Activated B cell treated with CpG ODN at 0.5 μM for 24 hours (primary cell): ENCODE measurements at regions not wholly inside any gene's neighbourhood (a gene's known extent, or its start where the extent isn't known, plus 50 kb on each side); places are given as distances from the start of the nearest gene placed in this dataset.

ENCODE experiments used
- ATAC-seq: fragments of 200-7000 bp; cut with Tn5 transposase; one replicate; pipeline ENCODE4 v1.10.0; 2021; ENCODE audit warnings: low read depth, mild to moderate bottlenecking, moderate library complexity
- CTCF ChIA-PET: fragments of 350-600 bp; sonication (Branson Sonifier 250); formaldehyde crosslinking; loops from one replicate; lab custom pipeline; 2021; ENCODE audit warnings: antibody characterized with exemption; lab: Charles Lee
- POLR2A ChIA-PET: fragments of 350-600 bp; sonication (Branson Sonifier 250); formaldehyde crosslinking; loops from one replicate; lab custom pipeline; 2021; ENCODE audit warnings: antibody characterized with exemption; lab: Charles Lee
- DNase-seq: peaks from one replicate; pipeline ENCODE4 v3.0.0; 2022
- H3K27ac Mint-ChIP-seq: one replicate; pipeline ENCODE4 v1.8.0; 2020; ENCODE audit warnings: mixed read lengths
- H3K27me3 Mint-ChIP-seq: one replicate; pipeline ENCODE4 v1.8.0; 2021; ENCODE audit warnings: mixed read lengths
- H3K36me3 Mint-ChIP-seq: one replicate; pipeline ENCODE4 v1.8.0; 2021; ENCODE audit warnings: low read depth, mixed read lengths
- H3K4me1 Mint-ChIP-seq: one replicate; pipeline ENCODE4 v1.8.0; 2021; ENCODE audit warnings: mixed read lengths
- H3K4me3 Mint-ChIP-seq: one replicate; pipeline ENCODE4 v1.8.0; 2020; ENCODE audit warnings: mild to moderate bottlenecking, mixed read lengths
- H3K9me3 Mint-ChIP-seq: one replicate; pipeline ENCODE4 v1.8.0; 2020; ENCODE audit warnings: mixed read lengths
- CTCF ChIP-seq: fragments of 200-600 bp; IDR thresholded peaks from one replicate; pipeline ENCODE4 v1.8.0; 2022; ENCODE audit warnings: antibody characterized with exemption, mild to moderate bottlenecking
- intact Hi-C: fragments of 100-400 bp; cut with micrococcal nuclease; formaldehyde crosslinking; loops from one replicate; pipeline ENCODE4 v1.15.1; 2024

GRCh38 chr12:61891632-61892031, 368.6 kb upstream of the USP15 start:
- DNase-seq: no peak
- Mint-ChIP-seq H3K27me3 (no peaks in the 10 kb centered on the region), H3K27ac (no peak overlapping the region), H3K4me1 (no peaks in the 10 kb centered on the region), H3K9me3 (peaks cover 2% of the 10 kb centered on the region), H3K4me3 (no peak overlapping the region), H3K36me3 (no peaks in the 10 kb centered on the region)
- ChIA-PET CTCF (no interaction called here), POLR2A (no interaction called here)
- no peak for ATAC-seq
- intact Hi-C loops: no loop called here
- TF ChIP-seq CTCF: no peak

- CTCF ChIA-PET: no interaction called here
- ATAC-seq: no peak
- no peak for TF ChIP-seq CTCF
- DNase-seq: no peak
- H3K27ac Mint-ChIP-seq: no peak overlapping the region
- H3K36me3 Mint-ChIP-seq: no peaks in the 10 kb centered on the region
- no peak overlapping the region for H3K4me3 Mint-ChIP-seq
- H3K9me3 Mint-ChIP-seq: no peaks in the 10 kb centered on the region
- no peaks in the 10 kb centered on the region for H3K4me1 Mint-ChIP-seq
- no peaks in the 10 kb centered on the region for H3K27me3 Mint-ChIP-seq
- POLR2A ChIA-PET: no interaction called here
- intact Hi-C loops: no loop called here
These were observed 366.0 kb upstream of the USP15 start for GRCh38 chr12:61894168-61894567.

GRCh38 chr12:61896436-61896835, 363.8 kb upstream of the USP15 start:
- Mint-ChIP-seq H3K4me1 (no peaks in the 10 kb centered on the region), H3K27me3 (no peaks in the 10 kb centered on the region), H3K36me3 (no peaks in the 10 kb centered on the region), H3K9me3 (peaks cover 5% of the 10 kb centered on the region), H3K27ac (no peak overlapping the region), H3K4me3 (no peak overlapping the region)
- ATAC-seq: no peak
- TF ChIP-seq CTCF: no peak
- no peak for DNase-seq
- intact Hi-C loops: no loop called here
- CTCF ChIA-PET: no interaction called here
- POLR2A ChIA-PET: no interaction called here

- CTCF ChIA-PET: no interaction called here
- no peak for ATAC-seq
These were observed 357.8 kb upstream of the USP15 start for GRCh38 chr12:61902403-61902802.

GRCh38 chr12:61911113-61911512, 349.1 kb upstream of the USP15 start:
- H3K9me3 Mint-ChIP-seq: peaks cover 7% of the 10 kb centered on the region
- no peak for DNase-seq
- intact Hi-C loops: no loop called here
- no peaks in the 10 kb centered on the region for H3K27me3 Mint-ChIP-seq
- H3K27ac Mint-ChIP-seq: no peak overlapping the region
- H3K36me3 Mint-ChIP-seq: no peaks in the 10 kb centered on the region
- H3K4me3 Mint-ChIP-seq: no peak overlapping the region
- H3K4me1 Mint-ChIP-seq: no peaks in the 10 kb centered on the region
- ChIA-PET CTCF (no interaction called here), POLR2A (no interaction called here)
- ATAC-seq: no peak
- TF ChIP-seq CTCF: no peak

More at GRCh38 chr12:61902403-61902802, 357.8 kb upstream of the USP15 start:
- Mint-ChIP-seq H3K9me3 (peaks cover 11% of the 10 kb centered on the region), H3K4me3 (no peak overlapping the region), H3K4me1 (no peaks in the 10 kb centered on the region), H3K36me3 (no peaks in the 10 kb centered on the region), H3K27ac (no peak overlapping the region), H3K27me3 (no peaks in the 10 kb centered on the region)
- no peak for TF ChIP-seq CTCF
- intact Hi-C loops: no loop called here
- POLR2A ChIA-PET: no interaction called here
- DNase-seq: no peak
